CD14-positive monocyte (primary cell): ENCODE measurements at regions not wholly inside any gene's neighbourhood (a gene's known extent, or its start where the extent isn't known, plus 50 kb on each side); places are given as distances from the start of the nearest gene placed in this dataset.

Experiments used
- DNase-seq, 3 donors: peaks; one replicate each; pipeline ENCODE4 v3.0.0-alpha.2; 2011 to 2022
- H2AFZ ChIP-seq: 2 replicates; pipeline ENCODE4 v1.6.0; 2012; ENCODE audit warnings: mild to moderate bottlenecking, low read depth, low read length, inconsistent platforms; ENCODE audit not compliant: insufficient read depth, poor library complexity, severe bottlenecking
- H3K27ac ChIP-seq, 2 donors: 1 replicate in 1 of 2; 2 replicates in 1 of 2; pipeline ENCODE4 v1.5.1; 2012 to 2013; ENCODE audit warnings: low read length in 2 of 2, control low read depth in 1 of 2, inconsistent platforms in 1 of 2, low read depth in 1 of 2, mild to moderate bottlenecking in 1 of 2
- H3K27me3 ChIP-seq, 2 donors: one replicate each; pipeline versions ENCODE4 v1.6.0 to v1.6.1; 2011 to 2013; ENCODE audit warnings: low read length in 2 of 2; ENCODE audit not compliant: control insufficient read depth in 2 of 2, insufficient read depth in 2 of 2
- H3K36me3 ChIP-seq, 2 donors: replicated peaks in 1 of 2; 1 replicate in 1 of 2; 2 replicates in 1 of 2; pipeline versions ENCODE4 v1.5.1 to v1.6.1; 2012 to 2013; ENCODE audit warnings: low read length in 2 of 2, control low read depth in 1 of 2, inconsistent platforms in 1 of 2, mild to moderate bottlenecking in 1 of 2; ENCODE audit not compliant: insufficient read depth in 2 of 2, control insufficient read depth in 1 of 2
- H3K4me1 ChIP-seq, 2 donors: 1 replicate in 1 of 2; 2 replicates in 1 of 2; pipeline versions ENCODE4 v1.5.1 to v1.6.1; 2012 to 2013; ENCODE audit warnings: low read length in 2 of 2, control low read depth in 1 of 2, inconsistent platforms in 1 of 2, mild to moderate bottlenecking in 1 of 2, moderate library complexity in 1 of 2; ENCODE audit not compliant: insufficient read depth in 2 of 2, control insufficient read depth in 1 of 2
- H3K4me2 ChIP-seq: replicated peaks from 2 replicates; pipeline ENCODE3; 2012; ENCODE audit warnings: low read length, moderate library complexity, mild to moderate bottlenecking; ENCODE audit not compliant: poor library complexity, severe bottlenecking; ENCODE audit errors: extremely low read depth
- H3K4me3 ChIP-seq, 3 experiments: fragments of 200-600 bp in 1 of 3; sonication (generic) in 1 of 3; replicated peaks in 1 of 3; 1 replicate in 2 of 3; 2 replicates in 1 of 3; pipeline ENCODE4 v1.5.1; 2011 to 2013; ENCODE audit warnings: low read length in 3 of 3, mild to moderate bottlenecking in 3 of 3, control low read depth in 2 of 3, low read depth in 2 of 3, inconsistent platforms in 1 of 3, moderate library complexity in 1 of 3
- H3K79me2 ChIP-seq: 2 replicates; pipeline ENCODE4 v1.6.0; 2012; ENCODE audit warnings: mild to moderate bottlenecking, control low read depth, inconsistent platforms, low read length, moderate library complexity; ENCODE audit not compliant: insufficient read depth
- H3K9ac ChIP-seq: 2 replicates; pipeline ENCODE4 v1.6.0; 2017; ENCODE audit warnings: low read length, mild to moderate bottlenecking; ENCODE audit not compliant: insufficient read depth, poor library complexity, severe bottlenecking
- H3K9me3 ChIP-seq, 2 donors: replicated peaks in 1 of 2; 1 replicate in 1 of 2; 2 replicates in 1 of 2; pipeline versions ENCODE4 v1.5.1 to v1.6.1; 2012 to 2013; ENCODE audit warnings: low read length in 2 of 2, control low read depth in 1 of 2; ENCODE audit not compliant: control insufficient read depth in 1 of 2, insufficient read depth in 1 of 2
- H4K20me1 ChIP-seq: 2 replicates; pipeline ENCODE4 v1.6.0; 2012; ENCODE audit warnings: mild to moderate bottlenecking, low read length, control low read depth, moderate library complexity; ENCODE audit not compliant: insufficient read depth
- H3K27ac Mint-ChIP-seq, 7 donors: one replicate each; pipeline ENCODE4 v1.8.0; 2020; ENCODE audit warnings: mild to moderate bottlenecking in 7 of 7, mixed read lengths in 7 of 7, moderate library complexity in 6 of 7, inconsistent platforms in 2 of 7
- H3K27me3 Mint-ChIP-seq, 3 donors: one replicate each; pipeline ENCODE4 v1.8.0; 2021 to 2022; ENCODE audit warnings: low read depth in 3 of 3, mild to moderate bottlenecking in 3 of 3, mixed read lengths in 3 of 3, moderate library complexity in 3 of 3, inconsistent platforms in 1 of 3
- H3K36me3 Mint-ChIP-seq, 2 donors: one replicate each; pipeline ENCODE4 v1.8.0; 2020; ENCODE audit warnings: mixed read lengths in 2 of 2, inconsistent platforms in 1 of 2, mild to moderate bottlenecking in 1 of 2
- H3K4me1 Mint-ChIP-seq: one replicate; pipeline ENCODE4 v1.8.0; 2020; ENCODE audit warnings: mild to moderate bottlenecking, mixed read lengths
- H3K4me3 Mint-ChIP-seq, 2 donors: one replicate each; pipeline ENCODE4 v1.8.0; 2020; ENCODE audit warnings: mild to moderate bottlenecking in 2 of 2, mixed read lengths in 2 of 2, moderate library complexity in 1 of 2
- H3K9me3 Mint-ChIP-seq, 7 donors: one replicate each; pipeline ENCODE4 v1.8.0; 2020 to 2022; ENCODE audit warnings: mixed read lengths in 7 of 7, mild to moderate bottlenecking in 6 of 7, moderate library complexity in 6 of 7, inconsistent platforms in 2 of 7
- WGBS: methylation state at CpG from one replicate; pipeline ENCODE4 v1.1.5; 2013; ENCODE audit warnings: missing lambda C conversion rate; ENCODE audit not compliant: insufficient coverage; 5-methylcytosine and 5-hydroxymethylcytosine counted together
- intact Hi-C, 2 donors: fragments of 100-400 bp; cut with micrococcal nuclease; formaldehyde crosslinking; loops; one replicate each; pipeline versions ENCODE4 v1.15.0 to v1.15.1; 2023
- TF ChIP-seq, protein P1 (sequence below): fragments of 200-600 bp; IDR thresholded peaks from one replicate; pipeline ENCODE4 v1.8.0; 2022; ENCODE audit warnings: antibody characterized with exemption, mild to moderate bottlenecking

DNA sequence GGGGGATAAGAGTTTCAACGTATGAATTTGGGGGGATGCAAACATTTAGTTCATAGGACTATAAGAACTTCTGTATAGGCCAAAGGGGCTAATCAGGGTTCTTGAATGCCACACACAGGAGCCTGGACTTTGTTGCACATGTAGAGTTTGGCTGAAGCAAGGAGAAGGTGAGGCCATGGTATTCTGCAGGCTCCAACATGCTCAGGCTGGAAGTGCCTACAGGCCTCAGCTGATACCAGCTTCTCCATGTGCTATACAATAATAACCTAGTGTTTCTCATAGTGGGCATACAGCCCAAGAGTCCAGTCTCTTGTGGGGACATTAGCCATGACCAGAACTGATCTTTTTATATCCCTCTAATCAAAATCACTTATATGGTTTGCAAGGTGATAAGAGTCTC is 399.7 kb upstream of the MCTP2 start:
- H3K79me2 ChIP-seq, result no peaks in the 10 kb centered on the region
- no peaks in the 10 kb centered on the region for H3K36me3 Mint-ChIP-seq
- H3K9ac ChIP-seq, result no peak overlapping the region
- H3K27me3 ChIP-seq, result no peaks in the 10 kb centered on the region
- H3K27ac ChIP-seq, result no peak overlapping the region
- H3K27ac Mint-ChIP-seq, result no peak overlapping the region
- no peak for DNase-seq
- intact Hi-C loops, result no loop called here
- no peaks in the 10 kb centered on the region for H4K20me1 ChIP-seq
- no peak overlapping the region for H2AFZ ChIP-seq
- no peak overlapping the region for H3K4me3 Mint-ChIP-seq
- H3K4me2 ChIP-seq, result no peak overlapping the region
- H3K9me3 ChIP-seq, result no peaks in the 10 kb centered on the region
- H3K36me3 ChIP-seq, result no peaks in the 10 kb centered on the region
- H3K4me1 ChIP-seq, result no peaks in the 10 kb centered on the region
- peaks cover 0 to 2% (median 0%) of the 10 kb centered on the region in 3 donors for H3K27me3 Mint-ChIP-seq
- H3K9me3 Mint-ChIP-seq, result peaks cover 0 to 4% (median 0%) of the 10 kb centered on the region in 7 donors
- TF ChIP-seq, protein P1, sequence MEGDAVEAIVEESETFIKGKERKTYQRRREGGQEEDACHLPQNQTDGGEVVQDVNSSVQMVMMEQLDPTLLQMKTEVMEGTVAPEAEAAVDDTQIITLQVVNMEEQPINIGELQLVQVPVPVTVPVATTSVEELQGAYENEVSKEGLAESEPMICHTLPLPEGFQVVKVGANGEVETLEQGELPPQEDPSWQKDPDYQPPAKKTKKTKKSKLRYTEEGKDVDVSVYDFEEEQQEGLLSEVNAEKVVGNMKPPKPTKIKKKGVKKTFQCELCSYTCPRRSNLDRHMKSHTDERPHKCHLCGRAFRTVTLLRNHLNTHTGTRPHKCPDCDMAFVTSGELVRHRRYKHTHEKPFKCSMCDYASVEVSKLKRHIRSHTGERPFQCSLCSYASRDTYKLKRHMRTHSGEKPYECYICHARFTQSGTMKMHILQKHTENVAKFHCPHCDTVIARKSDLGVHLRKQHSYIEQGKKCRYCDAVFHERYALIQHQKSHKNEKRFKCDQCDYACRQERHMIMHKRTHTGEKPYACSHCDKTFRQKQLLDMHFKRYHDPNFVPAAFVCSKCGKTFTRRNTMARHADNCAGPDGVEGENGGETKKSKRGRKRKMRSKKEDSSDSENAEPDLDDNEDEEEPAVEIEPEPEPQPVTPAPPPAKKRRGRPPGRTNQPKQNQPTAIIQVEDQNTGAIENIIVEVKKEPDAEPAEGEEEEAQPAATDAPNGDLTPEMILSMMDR, result no peak
- peaks cover 3% of the 10 kb centered on the region for H3K4me1 Mint-ChIP-seq
- no CpG with 5 or more reads among the region's 1 CpG for WGBS
- no peak overlapping the region for H3K4me3 ChIP-seq

DNA sequence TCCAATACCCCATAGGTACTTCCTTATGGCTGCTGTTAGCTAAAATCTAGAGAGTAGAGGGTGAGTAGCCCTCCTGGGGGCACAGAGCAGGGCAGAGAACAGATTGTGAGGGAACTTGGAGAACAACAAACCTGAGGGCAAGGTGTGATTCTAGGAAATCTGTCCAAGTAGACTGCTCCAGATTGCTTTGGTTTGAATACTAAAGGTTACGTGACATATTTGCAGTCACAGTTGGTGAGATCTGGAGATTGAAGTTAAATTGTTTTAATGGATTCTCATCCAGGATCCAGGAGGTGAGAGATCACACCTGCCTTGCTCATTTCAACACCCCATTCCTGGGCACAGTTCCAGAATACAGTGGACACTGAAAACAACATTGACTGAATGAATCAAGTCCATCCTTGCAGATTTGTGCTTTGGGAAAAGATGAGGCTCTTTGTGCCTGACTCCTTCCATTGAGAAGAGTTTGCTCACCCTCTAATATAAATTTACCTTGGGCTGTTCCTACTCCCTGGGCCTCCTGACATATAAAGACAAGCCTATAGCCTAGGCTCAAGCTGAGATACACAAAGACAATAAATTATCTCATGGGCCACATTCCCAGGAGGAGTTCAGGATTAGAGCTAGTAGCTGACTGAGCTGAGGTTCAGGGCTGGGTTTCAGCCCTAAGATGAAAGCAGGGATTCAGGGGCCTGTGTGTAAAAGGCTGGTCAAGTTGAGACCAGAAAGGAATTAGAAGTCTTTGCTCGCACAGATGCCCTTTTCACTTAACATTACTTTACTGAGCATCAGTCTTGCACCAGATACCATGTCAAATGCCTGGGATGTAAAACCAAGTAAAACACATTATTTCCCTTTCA is 400.9 kb upstream of the MCTP2 start:
- Mint-ChIP-seq H3K4me3 (no peak overlapping the region), H3K36me3 (no peaks in the 10 kb centered on the region)
- no CpG with 5 or more reads among the region's 2 CpGs for WGBS

More for the DNA sequence above, 400.9 kb upstream of the MCTP2 start:
- Histone ChIP-seq H3K27me3 (no peaks in the 10 kb centered on the region), H2AFZ (no peak overlapping the region), H3K9ac (no peak overlapping the region), H3K4me1 (no peaks in the 10 kb centered on the region), H3K4me3 (no peak overlapping the region), H4K20me1 (no peaks in the 10 kb centered on the region), H3K27ac (no peak overlapping the region), H3K9me3 (no peaks in the 10 kb centered on the region), H3K79me2 (no peaks in the 10 kb centered on the region), H3K36me3 (no peaks in the 10 kb centered on the region), H3K4me2 (no peak overlapping the region)
- DNase-seq, result no peak
- peaks cover 0 to 2% (median 0%) of the 10 kb centered on the region in 3 donors for H3K27me3 Mint-ChIP-seq
- TF ChIP-seq, protein P1, result no peak
- intact Hi-C loops, result no loop called here
- peaks cover 0 to 4% (median 0%) of the 10 kb centered on the region in 7 donors for H3K9me3 Mint-ChIP-seq
- no peak overlapping the region for H3K27ac Mint-ChIP-seq
- peaks cover 3% of the 10 kb centered on the region for H3K4me1 Mint-ChIP-seq
